Pancreas (tissue), 10 donors: ENCODE measurements at regions not wholly inside any gene's neighbourhood (a gene's known extent, or its start where the extent isn't known, plus 50 kb on each side); places are given as distances from the start of the nearest gene placed in this dataset.

Source experiments
- ATAC-seq, 4 donors: fragments of 200-7000 bp; cut with Tn5 transposase; one replicate each; pipeline versions ENCODE4 v1.8.0 to v1.9.1; 2020; ENCODE audit warnings: mild to moderate bottlenecking in 4 of 4, moderate library complexity in 4 of 4
- DNase-seq, 6 donors: peaks; one replicate each; pipeline ENCODE4 v3.0.0-alpha.2; 2020
- FAIRE-seq: peaks from 2 replicates; lab custom pipeline; 2012; peaks lifted over from hg19 to GRCh38; lab: Jason Lieb, UNC
- H3K27ac ChIP-seq, 4 donors: fragments of 200-600 bp; sonication (generic); 1 replicate in 3 of 4; 2 replicates in 1 of 4; pipeline versions ENCODE4 v1.5.0 to v1.8.0; 2020
- H3K27me3 ChIP-seq, 4 donors: fragments of 200-600 bp; one replicate each; pipeline ENCODE4 v1.8.0; 2021
- H3K36me3 ChIP-seq, 3 donors: fragments of 200-600 bp; sonication (generic) in 1 of 3; one replicate each; pipeline versions ENCODE4 v1.5.0 to v1.8.0; 2020 to 2021
- H3K4me1 ChIP-seq, 3 donors: fragments of 200-600 bp; one replicate each; pipeline ENCODE4 v1.8.0; 2021
- H3K4me3 ChIP-seq, 4 donors: fragments of 200-600 bp; sonication (generic) in 2 of 4; one replicate each; pipeline versions ENCODE4 v1.5.0 to v1.8.0; 2020 to 2021
- H3K9me3 ChIP-seq, 4 donors: fragments of 200-600 bp; one replicate each; pipeline ENCODE4 v1.8.0; 2021
- CTCF ChIP-seq, 4 donors: fragments of 200-600 bp; sonication (generic) in 3 of 4; IDR thresholded peaks; one replicate each; pipeline versions ENCODE4 v1.5.0 to v1.8.0; 2021; ENCODE audit warnings: antibody characterized with exemption in 4 of 4
- WGBS, 2 donors: extraction: QIAGEN DNeasy Blood & Tissue Kit; methylation state at CpG; one replicate each; pipeline ENCODE4 v1.1.7; 2013; 5-methylcytosine and 5-hydroxymethylcytosine counted together
- intact Hi-C, 3 donors: fragments of 100-400 bp; cut with DNase I; formaldehyde crosslinking; loops; one replicate each; pipeline versions ENCODE4 v1.11.1 to v1.14.2; 2022
- donor health status: healthy with polysubstance abuse.
- donor health status: DM: no; HTN: no; CAD: no; lungs with moderate emphysema.
- donor health status: DM: no; HTN: no; CAD: no.
- donor health status: control.
- donor health status: control.
- donor health status: Bipolar disorder and iron deficiency.
- donor health status: DM: yes; HTN: yes; CAD: no.
- donor health status: DM: no; HTN: no; CAD: no.
- donor health status: DM: no; HTN: no; CAD: no.
- donor health status: DM: yes; HTN: yes; CAD: no.

GRCh38 chr1:229135773-229136172 lies 135.1 kb upstream of the RAB4A start:
- Histone ChIP-seq H3K27ac (no peak overlapping the region), H3K4me1 (peaks cover 0 to 13% (median 11%) of the 10 kb centered on the region in 3 donors), H3K9me3 (no peaks in the 10 kb centered on the region), H3K27me3 (no peaks in the 10 kb centered on the region), H3K36me3 (no peaks in the 10 kb centered on the region), H3K4me3 (no peak overlapping the region)
- no peak for ATAC-seq
- WGBS, 2 donors: 88 to 89% methylated on average over 2 of the region's 2 CpGs
- FAIRE-seq: no peak
- no peak for DNase-seq
- intact Hi-C loops: no loop called here
- TF ChIP-seq CTCF (IDR thresholded peaks at IDR 0.05): no peak

- FAIRE-seq (no peak), ATAC-seq (peak in 2 of 4 donors; percentile 36 to 40), DNase-seq (no peak)
- H3K4me1 ChIP-seq: peaks cover 0 to 3% (median 2%) of the 10 kb centered on the region in 3 donors
- intact Hi-C loops: no loop called here
- no peaks in the 10 kb centered on the region for H3K27me3 ChIP-seq
- no peak overlapping the region for H3K4me3 ChIP-seq
- 75 to 81% methylated on average over 3 of the region's 3 CpGs for WGBS, 2 donors
- no peaks in the 10 kb centered on the region for H3K36me3 ChIP-seq
- H3K27ac ChIP-seq: no peak overlapping the region
- H3K9me3 ChIP-seq: no peaks in the 10 kb centered on the region
- TF ChIP-seq CTCF (IDR thresholded peaks at IDR 0.05): no peak
These were observed 134.1 kb upstream of the RAB4A start for GRCh38 chr1:229136822-229137221.

- no peak for DNase-seq
- H3K4me3 ChIP-seq: no peak overlapping the region
- H3K4me1 ChIP-seq: no peaks in the 10 kb centered on the region
- no peak for FAIRE-seq
- no peak for TF ChIP-seq CTCF (IDR thresholded peaks at IDR 0.05)
- intact Hi-C loops: no loop called here
- H3K9me3 ChIP-seq: no peaks in the 10 kb centered on the region
- no peaks in the 10 kb centered on the region for H3K27me3 ChIP-seq
- H3K36me3 ChIP-seq: no peaks in the 10 kb centered on the region
- peak in 1 of 4 donors; percentile 34 for ATAC-seq
- H3K27ac ChIP-seq: no peak overlapping the region
These were observed 133.6 kb upstream of the RAB4A start for GRCh38 chr1:229137271-229137670.

GRCh38 chr1:229138058-229138457 lies 132.9 kb upstream of the RAB4A start:
- H3K4me1 ChIP-seq: no peaks in the 10 kb centered on the region
- no peaks in the 10 kb centered on the region for H3K27me3 ChIP-seq
- no peak overlapping the region for H3K27ac ChIP-seq
- no peaks in the 10 kb centered on the region for H3K36me3 ChIP-seq
- no peaks in the 10 kb centered on the region for H3K9me3 ChIP-seq
- ATAC-seq (no peak), DNase-seq (no peak), FAIRE-seq (no peak)
- H3K4me3 ChIP-seq: no peak overlapping the region
- intact Hi-C loops: no loop called here
- WGBS, 2 donors: 83% methylated on average over 3 of the region's 3 CpGs
- TF ChIP-seq CTCF (IDR thresholded peaks at IDR 0.05): no peak

GRCh38 chr1:229139331-229140118 lies 131.4 kb upstream of the RAB4A start:
- Histone ChIP-seq H3K27me3 (no peaks in the 10 kb centered on the region), H3K9me3 (no peaks in the 10 kb centered on the region), H3K4me3 (no peak overlapping the region), H3K4me1 (no peaks in the 10 kb centered on the region), H3K27ac (no peak overlapping the region), H3K36me3 (no peaks in the 10 kb centered on the region)
- FAIRE-seq: no peak
- DNase-seq: no peak
- intact Hi-C loops: no loop called here
- no peak for TF ChIP-seq CTCF (IDR thresholded peaks at IDR 0.05)
- ATAC-seq: no peak
- 88 to 91% methylated on average over 12 of the region's 12 CpGs for WGBS, 2 donors
